ENCODE measurements at regions not wholly inside any gene's neighbourhood (a gene's known extent, or its start where the extent isn't known, plus 50 kb on each side); places are given as distances from the start of the nearest gene placed in this dataset.

DNA sequence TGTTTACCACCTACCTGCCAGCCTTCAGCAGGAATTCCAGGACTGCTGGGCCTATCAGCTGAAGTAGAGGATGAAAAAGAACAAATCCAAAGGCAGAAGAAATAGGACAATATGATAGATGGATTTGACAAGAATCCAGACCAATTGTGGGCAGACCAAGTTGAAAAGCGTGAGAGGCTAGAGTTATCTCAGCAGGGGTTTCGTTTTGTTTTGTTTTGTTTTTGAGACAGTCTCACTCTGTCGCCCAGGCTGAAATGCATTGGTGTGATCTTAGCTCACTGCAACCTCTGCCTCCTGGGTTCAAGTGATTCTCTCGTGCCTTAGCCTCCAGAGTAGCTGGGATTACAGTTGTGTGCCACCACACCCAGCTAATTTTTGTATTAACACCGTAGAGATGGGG lies 113.2 kb downstream of the PALM2AKAP2 start:
- Histone ChIP-seq H3K9me3 (no peaks in the 10 kb centered on the region), H3K4me1 (peaks cover 0 to 28% of the 10 kb centered on the region in 2 donors), H3K4me3 (no peak overlapping the region), H3K27ac (no peak overlapping the region), H3K27me3 (no peaks in the 10 kb centered on the region), H3K36me3 (peaks cover 4% of the 10 kb centered on the region)
- DNase-seq (ENCODE audit: low spot score): no peak
- no peak for TF ChIP-seq CTCF (IDR thresholded peaks at IDR 0.05)

GRCh38 chr9:109894473-109894872 lies 114.5 kb downstream of the PALM2AKAP2 start:
- Histone ChIP-seq H3K27ac (peak overlapping the region in 1 of 2 donors; percentile 35), H3K36me3 (peaks cover 4% of the 10 kb centered on the region), H3K4me1 (peaks cover 0 to 17% of the 10 kb centered on the region in 2 donors), H3K27me3 (no peaks in the 10 kb centered on the region), H3K4me3 (no peak overlapping the region), H3K9me3 (no peaks in the 10 kb centered on the region)
- no peak for TF ChIP-seq CTCF (IDR thresholded peaks at IDR 0.05)
- no peak for DNase-seq (ENCODE audit: low spot score)

GRCh38 chr9:109894921-109895758 lies 115.1 kb downstream of the PALM2AKAP2 start:
- H3K36me3 ChIP-seq: peaks cover 3% of the 10 kb centered on the region
- peaks cover 0 to 16% of the 10 kb centered on the region in 2 donors for H3K4me1 ChIP-seq
- TF ChIP-seq CTCF (IDR thresholded peaks at IDR 0.05): no peak
- no peaks in the 10 kb centered on the region for H3K9me3 ChIP-seq
- no peaks in the 10 kb centered on the region for H3K27me3 ChIP-seq
- DNase-seq (ENCODE audit: low spot score): no peak
- H3K4me3 ChIP-seq: no peak overlapping the region
- H3K27ac ChIP-seq: peak overlapping the region in 1 of 2 donors; percentile 35

GRCh38 chr9:109901201-109901600 lies 121.2 kb downstream of the PALM2AKAP2 start:
- Histone ChIP-seq H3K36me3 (no peaks in the 10 kb centered on the region), H3K27ac (peak overlapping the region in 1 of 2 donors; percentile 53), H3K9me3 (no peaks in the 10 kb centered on the region), H3K4me3 (no peak overlapping the region), H3K27me3 (no peaks in the 10 kb centered on the region), H3K4me1 (peaks cover 0 to 31% of the 10 kb centered on the region in 2 donors)
- no peak for TF ChIP-seq CTCF (IDR thresholded peaks at IDR 0.05)
- DNase-seq (ENCODE audit: low spot score): no peak

DNA sequence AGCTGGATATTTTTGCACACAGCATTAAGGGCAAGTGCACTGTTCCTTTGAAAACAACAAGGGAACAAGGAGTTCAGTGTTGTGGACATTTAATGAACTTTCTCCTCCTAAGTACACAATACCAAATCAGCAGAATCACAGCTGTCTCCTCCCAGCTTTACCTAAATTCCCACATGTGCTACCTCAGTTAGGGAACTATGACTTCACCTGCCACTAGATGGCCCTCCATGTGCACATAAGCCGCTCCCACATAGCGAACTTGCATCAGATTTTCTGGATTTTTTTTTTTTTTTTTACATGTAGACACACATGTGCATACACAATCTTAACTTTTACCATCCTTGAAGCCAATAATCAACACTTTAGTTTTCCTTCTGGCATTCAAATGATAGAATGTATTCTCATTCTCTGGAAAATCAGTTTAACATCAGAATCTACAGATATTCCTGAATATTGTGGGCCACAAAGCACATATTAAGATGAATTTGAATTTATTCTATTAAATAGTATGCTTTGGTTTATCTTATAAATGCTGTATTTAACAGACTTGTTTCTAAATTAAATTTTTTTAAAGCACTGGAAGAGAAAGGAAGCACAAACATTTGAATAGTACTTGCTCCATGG lies 123.6 kb downstream of the PALM2AKAP2 start:
- Histone ChIP-seq H3K27me3 (no peaks in the 10 kb centered on the region), H3K9me3 (no peaks in the 10 kb centered on the region), H3K27ac (no peak overlapping the region), H3K36me3 (no peaks in the 10 kb centered on the region), H3K4me3 (no peak overlapping the region), H3K4me1 (peaks cover 0 to 50% of the 10 kb centered on the region in 2 donors)
- peak; percentile 68 to 88 for TF ChIP-seq CTCF (IDR thresholded peaks at IDR 0.05)
- no peak for DNase-seq (ENCODE audit: low spot score)
